HL-60 (cell line): ENCODE measurements at regions not wholly inside any gene's neighbourhood (a gene's known extent, or its start where the extent isn't known, plus 50 kb on each side); places are given as distances from the start of the nearest gene placed in this dataset.

Experiments used
- DNase-seq, 2 experiments: peaks; one replicate each; pipeline ENCODE4 v3.0.0-alpha.2; 2010 to 2020; ENCODE audit warnings: low read depth in 1 of 2, low spot score in 1 of 2
- H3K27ac ChIP-seq: fragments of 250-450 bp; sonication (Bioruptor Pico); replicated peaks from 2 replicates; pipeline ENCODE4 v1.5.1; 2020; ENCODE audit warnings: mild to moderate bottlenecking, moderate library complexity
- H3K27me3 ChIP-seq: fragments of 250-450 bp; sonication (Bioruptor Pico); 2 replicates; pipeline ENCODE4 v1.5.1; 2021; ENCODE audit warnings: mild to moderate bottlenecking, moderate library complexity; ENCODE audit not compliant: insufficient read depth, poor library complexity, severe bottlenecking
- H3K4me3 ChIP-seq: replicated peaks from 2 replicates; pipeline ENCODE4 v1.5.1; 2011; ENCODE audit warnings: mild to moderate bottlenecking, control low read depth, low read length; ENCODE audit not compliant: insufficient read depth
- GABPA ChIP-seq: IDR thresholded peaks from 2 replicates; pipeline ENCODE4 v1.6.1; 2012; ENCODE audit warnings: low read depth
- POLR2AphosphoS5 ChIP-seq: IDR thresholded peaks from 2 replicates; pipeline ENCODE4 v1.6.1; 2012; ENCODE audit warnings: low read depth
- SPI1 ChIP-seq: IDR thresholded peaks from 2 replicates; pipeline ENCODE4 v1.6.1; 2012; ENCODE audit warnings: low read depth, mild to moderate bottlenecking, borderline replicate concordance
- TF ChIP-seq, protein P1 (sequence below): IDR thresholded peaks from one replicate; pipeline ENCODE4 v1.5.1; 2011; ENCODE audit warnings: low read length, control low read depth, inconsistent platforms; ENCODE audit not compliant: insufficient read depth
- TF ChIP-seq, protein P2 (sequence below): IDR thresholded peaks from 2 replicates; pipeline ENCODE4 v1.6.1; 2012; ENCODE audit warnings: low read depth; ENCODE audit not compliant: insufficient replicate concordance

DNA sequence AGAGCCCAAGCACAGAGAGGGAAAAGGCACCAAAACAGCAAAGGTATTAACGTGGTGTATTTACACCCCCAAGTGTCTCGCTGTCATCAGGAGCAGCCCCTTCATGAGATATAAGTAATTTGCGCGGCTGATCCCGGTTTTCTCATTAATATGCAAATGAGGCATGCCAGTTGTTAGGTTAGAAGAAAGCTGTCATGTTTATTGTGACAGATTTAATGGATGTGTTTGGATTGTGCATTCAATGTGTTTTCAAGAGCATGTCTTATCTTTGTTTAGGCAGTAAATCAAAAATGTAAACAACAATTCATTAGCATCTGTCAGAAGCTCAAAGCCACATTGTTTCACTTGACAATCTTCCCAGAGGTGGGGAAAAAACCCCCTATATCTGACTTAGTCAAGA, 56.5 kb upstream of the CTBP2 start:
- TF ChIP-seq GABPA, result no peak
- no peak for TF ChIP-seq SPI1
- TF ChIP-seq, protein P1, sequence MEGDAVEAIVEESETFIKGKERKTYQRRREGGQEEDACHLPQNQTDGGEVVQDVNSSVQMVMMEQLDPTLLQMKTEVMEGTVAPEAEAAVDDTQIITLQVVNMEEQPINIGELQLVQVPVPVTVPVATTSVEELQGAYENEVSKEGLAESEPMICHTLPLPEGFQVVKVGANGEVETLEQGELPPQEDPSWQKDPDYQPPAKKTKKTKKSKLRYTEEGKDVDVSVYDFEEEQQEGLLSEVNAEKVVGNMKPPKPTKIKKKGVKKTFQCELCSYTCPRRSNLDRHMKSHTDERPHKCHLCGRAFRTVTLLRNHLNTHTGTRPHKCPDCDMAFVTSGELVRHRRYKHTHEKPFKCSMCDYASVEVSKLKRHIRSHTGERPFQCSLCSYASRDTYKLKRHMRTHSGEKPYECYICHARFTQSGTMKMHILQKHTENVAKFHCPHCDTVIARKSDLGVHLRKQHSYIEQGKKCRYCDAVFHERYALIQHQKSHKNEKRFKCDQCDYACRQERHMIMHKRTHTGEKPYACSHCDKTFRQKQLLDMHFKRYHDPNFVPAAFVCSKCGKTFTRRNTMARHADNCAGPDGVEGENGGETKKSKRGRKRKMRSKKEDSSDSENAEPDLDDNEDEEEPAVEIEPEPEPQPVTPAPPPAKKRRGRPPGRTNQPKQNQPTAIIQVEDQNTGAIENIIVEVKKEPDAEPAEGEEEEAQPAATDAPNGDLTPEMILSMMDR, result no peak
- TF ChIP-seq POLR2AphosphoS5, result no peak
- no peak overlapping the region for H3K4me3 ChIP-seq
- no peak for DNase-seq
- H3K27me3 ChIP-seq, result no peaks in the 10 kb centered on the region
- H3K27ac ChIP-seq, result no peak overlapping the region

DNA sequence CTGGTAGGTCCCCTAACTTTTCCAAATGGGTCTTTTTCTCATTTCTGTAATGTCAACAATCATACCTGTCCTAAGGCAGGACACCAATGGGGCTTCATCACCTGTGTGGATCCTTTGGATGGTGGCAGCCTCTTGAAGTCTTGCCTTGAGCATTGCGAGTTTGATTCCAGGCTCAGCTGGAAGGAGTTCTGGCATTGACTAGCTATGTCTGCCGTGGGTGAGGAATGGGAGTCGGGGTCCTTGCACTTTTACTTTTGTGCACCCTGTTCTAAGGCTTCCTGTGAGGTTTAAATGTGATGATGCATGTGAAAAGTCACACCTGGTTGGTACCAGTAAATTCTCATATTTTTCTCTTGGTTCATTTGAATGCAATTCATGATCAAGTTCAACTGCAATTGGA, 55.9 kb upstream of the CTBP2 start:
- TF ChIP-seq, protein P1, result no peak
- no peak for TF ChIP-seq GABPA
- no peak for TF ChIP-seq SPI1
- TF ChIP-seq, protein P2, sequence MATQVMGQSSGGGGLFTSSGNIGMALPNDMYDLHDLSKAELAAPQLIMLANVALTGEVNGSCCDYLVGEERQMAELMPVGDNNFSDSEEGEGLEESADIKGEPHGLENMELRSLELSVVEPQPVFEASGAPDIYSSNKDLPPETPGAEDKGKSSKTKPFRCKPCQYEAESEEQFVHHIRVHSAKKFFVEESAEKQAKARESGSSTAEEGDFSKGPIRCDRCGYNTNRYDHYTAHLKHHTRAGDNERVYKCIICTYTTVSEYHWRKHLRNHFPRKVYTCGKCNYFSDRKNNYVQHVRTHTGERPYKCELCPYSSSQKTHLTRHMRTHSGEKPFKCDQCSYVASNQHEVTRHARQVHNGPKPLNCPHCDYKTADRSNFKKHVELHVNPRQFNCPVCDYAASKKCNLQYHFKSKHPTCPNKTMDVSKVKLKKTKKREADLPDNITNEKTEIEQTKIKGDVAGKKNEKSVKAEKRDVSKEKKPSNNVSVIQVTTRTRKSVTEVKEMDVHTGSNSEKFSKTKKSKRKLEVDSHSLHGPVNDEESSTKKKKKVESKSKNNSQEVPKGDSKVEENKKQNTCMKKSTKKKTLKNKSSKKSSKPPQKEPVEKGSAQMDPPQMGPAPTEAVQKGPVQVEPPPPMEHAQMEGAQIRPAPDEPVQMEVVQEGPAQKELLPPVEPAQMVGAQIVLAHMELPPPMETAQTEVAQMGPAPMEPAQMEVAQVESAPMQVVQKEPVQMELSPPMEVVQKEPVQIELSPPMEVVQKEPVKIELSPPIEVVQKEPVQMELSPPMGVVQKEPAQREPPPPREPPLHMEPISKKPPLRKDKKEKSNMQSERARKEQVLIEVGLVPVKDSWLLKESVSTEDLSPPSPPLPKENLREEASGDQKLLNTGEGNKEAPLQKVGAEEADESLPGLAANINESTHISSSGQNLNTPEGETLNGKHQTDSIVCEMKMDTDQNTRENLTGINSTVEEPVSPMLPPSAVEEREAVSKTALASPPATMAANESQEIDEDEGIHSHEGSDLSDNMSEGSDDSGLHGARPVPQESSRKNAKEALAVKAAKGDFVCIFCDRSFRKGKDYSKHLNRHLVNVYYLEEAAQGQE, result no peak
- no peak for TF ChIP-seq POLR2AphosphoS5
- Histone ChIP-seq H3K4me3 (no peak overlapping the region), H3K27ac (no peak overlapping the region), H3K27me3 (no peaks in the 10 kb centered on the region)
- DNase-seq, result no peak

DNA sequence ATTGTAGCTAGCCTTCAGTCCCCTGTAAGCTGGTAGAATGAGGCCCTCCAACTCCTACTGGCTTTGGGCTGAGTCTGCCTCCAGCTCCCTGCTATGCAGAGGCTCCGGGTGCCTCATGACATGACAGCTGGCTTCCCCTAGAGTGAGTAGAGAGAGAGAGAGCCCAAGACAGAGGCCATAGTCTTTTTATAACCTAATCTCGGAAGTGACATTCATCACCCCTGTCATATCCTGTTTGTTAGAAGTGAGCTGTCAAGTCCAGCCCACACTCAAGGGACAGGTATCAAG, 53.9 kb upstream of the CTBP2 start:
- no peak for DNase-seq
- no peak overlapping the region for H3K4me3 ChIP-seq
- no peak for TF ChIP-seq SPI1
- TF ChIP-seq, protein P2, result no peak
- H3K27ac ChIP-seq, result no peak overlapping the region
- H3K27me3 ChIP-seq, result no peaks in the 10 kb centered on the region

DNA sequence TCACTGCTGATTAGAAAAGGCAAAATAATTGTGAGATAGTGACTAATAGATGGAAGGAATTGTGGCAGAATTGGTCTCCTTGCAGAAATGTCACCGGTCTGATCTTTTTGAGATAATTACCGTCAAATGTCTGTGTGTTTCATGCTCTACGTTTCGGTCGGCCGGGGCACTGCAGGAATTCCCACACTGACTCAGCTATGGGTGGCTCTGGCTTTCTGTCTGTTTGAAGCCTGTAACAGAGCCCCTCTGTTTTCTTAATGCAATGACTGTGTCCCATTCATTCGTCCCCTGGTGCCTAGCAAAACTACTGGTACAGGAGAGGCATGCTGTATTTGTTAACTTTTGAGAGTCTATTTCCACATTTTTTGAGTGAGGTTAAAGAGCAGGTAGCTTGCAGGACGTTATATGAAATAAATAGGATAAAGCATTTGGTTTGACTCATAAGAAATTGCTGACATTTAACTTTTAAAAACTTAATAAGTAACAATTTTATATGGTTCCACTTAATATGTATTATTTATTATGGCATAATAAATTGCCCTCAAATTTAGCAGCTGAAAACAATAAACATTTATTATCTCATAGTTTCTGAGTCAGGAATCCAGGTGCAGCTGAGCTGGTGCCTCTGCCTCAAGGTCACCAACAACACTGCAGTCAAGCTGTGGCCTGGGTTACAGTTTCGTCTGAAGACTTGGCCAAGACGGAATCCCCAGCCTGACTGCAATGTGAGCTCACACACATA, 53.3 kb upstream of the CTBP2 start:
- TF ChIP-seq GABPA (no peak), SPI1 (no peak)
- TF ChIP-seq, protein P1, result no peak
- TF ChIP-seq, protein P2, result no peak
- H3K4me3 ChIP-seq, result no peak overlapping the region
- DNase-seq, result no peak
- no peaks in the 10 kb centered on the region for H3K27me3 ChIP-seq
- no peak overlapping the region for H3K27ac ChIP-seq
